GM12864 (cell line): ENCODE measurements at regions not wholly inside any gene's neighbourhood (a gene's known extent, or its start where the extent isn't known, plus 50 kb on each side); places are given as distances from the start of the nearest gene placed in this dataset.
"Not testable (repeated sequence)": the region's sequence is repeated elsewhere in the genome, so short reads cannot be mapped to it uniquely, and the experiment has no call there.

Experiments used
- DNase-seq: peaks from one replicate; pipeline ENCODE4 v3.0.0-alpha.2; 2011; ENCODE audit warnings: low read depth
- H3K4me3 ChIP-seq: 2 replicates; pipeline ENCODE4 v1.5.1; 2011; ENCODE audit warnings: mild to moderate bottlenecking, low read depth, low read length, control low read depth
- CTCF ChIP-seq: IDR thresholded peaks from 2 replicates; pipeline ENCODE4 v1.5.1; 2011; ENCODE audit warnings: low read depth, mild to moderate bottlenecking, moderate library complexity, low read length, control low read depth, inconsistent platforms; ENCODE audit errors: missing control alignments

DNA sequence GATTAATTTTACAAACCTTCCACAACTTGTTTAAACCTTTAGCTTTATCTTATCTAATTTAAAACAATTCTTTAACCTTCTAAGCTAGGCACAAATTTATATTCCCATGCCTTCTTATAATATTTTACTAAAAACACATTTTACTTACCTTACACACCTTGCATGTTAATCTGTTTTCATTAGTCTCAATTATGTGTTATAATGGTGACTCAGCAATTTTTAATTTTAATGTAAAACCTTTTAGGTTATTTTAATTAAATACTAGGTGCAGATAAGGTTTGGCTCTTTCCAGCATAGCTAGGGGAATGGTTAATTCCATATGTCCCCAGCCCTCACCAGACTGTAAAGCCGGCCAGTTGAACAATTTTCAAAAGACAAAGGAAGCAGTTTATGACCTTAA lies 264.6 kb upstream of the SGO1 start:
- H3K4me3 ChIP-seq: no peak overlapping the region
- no peak for DNase-seq
- TF ChIP-seq CTCF: no peak

- TF ChIP-seq CTCF: no peak
- no peak overlapping the region for H3K4me3 ChIP-seq
- no peak for DNase-seq
These were observed 256.8 kb upstream of the SGO1 start for GRCh38 chr3:20442846-20443245.

- DNase-seq, H3K4me3 ChIP-seq: not testable (repeated sequence)
These were observed 241.3 kb upstream of the SGO1 start for GRCh38 chr3:20427268-20427667.

DNA sequence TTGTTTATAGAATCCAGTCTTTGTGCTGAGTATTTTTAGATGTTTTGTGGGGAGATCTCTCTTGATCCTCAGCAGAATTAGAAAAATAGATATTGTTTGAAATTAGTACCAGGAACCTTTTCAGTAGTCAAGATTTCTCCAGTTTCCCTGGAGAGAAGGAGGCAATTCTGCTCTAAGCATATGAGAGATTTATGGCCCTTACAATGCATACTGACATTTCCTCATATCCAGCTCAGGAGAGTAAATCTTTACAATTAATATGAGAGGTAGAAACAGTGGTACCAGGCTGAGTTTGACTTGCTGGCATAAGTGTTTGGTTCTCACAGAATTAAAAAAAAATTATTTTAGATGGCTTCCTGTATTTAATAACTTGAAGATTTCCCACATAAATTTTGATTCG lies 239.1 kb upstream of the SGO1 start:
- TF ChIP-seq CTCF: no peak
- no peak for DNase-seq
- H3K4me3 ChIP-seq: no peak overlapping the region

DNA sequence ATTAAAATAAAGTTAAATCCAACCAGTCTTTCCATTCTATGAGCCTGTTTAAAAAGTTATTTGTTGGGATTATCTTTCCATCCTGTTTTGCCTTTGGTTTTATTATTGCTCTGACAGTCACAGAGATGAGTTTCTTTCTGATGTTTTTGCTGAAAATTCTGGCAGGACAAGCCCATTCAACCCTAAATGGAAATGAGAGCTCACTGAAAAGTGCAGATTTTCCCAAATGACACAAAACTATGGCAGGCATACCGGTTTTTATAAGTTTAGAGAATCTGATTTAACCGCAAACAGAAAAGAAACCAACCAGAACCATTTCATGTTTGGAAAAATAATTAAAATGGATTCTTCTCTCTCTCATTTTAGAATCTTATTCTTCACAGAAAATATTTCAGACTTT lies 238.1 kb upstream of the SGO1 start:
- TF ChIP-seq CTCF: no peak
- no peak overlapping the region for H3K4me3 ChIP-seq
- no peak for DNase-seq

DNA sequence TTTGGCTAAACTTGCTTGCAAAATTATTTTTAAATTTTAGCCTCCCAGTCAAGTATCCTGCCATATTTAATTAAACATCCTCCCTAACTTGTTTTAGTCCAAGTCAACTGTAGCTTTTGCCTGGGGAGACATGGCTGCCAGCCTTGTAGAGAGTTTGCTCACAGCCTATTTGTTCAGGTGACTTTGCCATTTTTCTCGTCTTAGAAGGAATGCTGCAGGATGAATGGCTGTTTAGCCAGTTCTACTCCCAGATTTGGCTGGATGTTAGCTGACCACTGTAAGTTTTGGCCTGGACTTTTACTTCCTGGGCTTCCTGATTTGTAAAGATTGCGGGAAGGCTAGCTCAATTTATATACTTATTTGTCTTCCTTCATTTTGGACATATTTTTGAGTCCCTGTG lies 236.4 kb upstream of the SGO1 start:
- TF ChIP-seq CTCF: no peak
- no peak for DNase-seq
- H3K4me3 ChIP-seq: no peak overlapping the region

GRCh38 chr3:20417388-20418108 lies 231.5 kb upstream of the SGO1 start:
- H3K4me3 ChIP-seq: no peak overlapping the region
- DNase-seq: no peak
- no peak for TF ChIP-seq CTCF
